Omental fat pad (tissue), 3 donors: ENCODE measurements at regions not wholly inside any gene's neighbourhood (a gene's known extent, or its start where the extent isn't known, plus 50 kb on each side); places are given as distances from the start of the nearest gene placed in this dataset.

Experiments
- ATAC-seq: fragments of 150-250 bp; one replicate; pipeline ENCODE4 v1.9.1; 2016; ENCODE audit warnings: mild to moderate bottlenecking, moderate library complexity; ENCODE audit not compliant: low FRiP score
- DNase-seq: peaks from one replicate; pipeline ENCODE4 v3.0.0-alpha.2; 2019; ENCODE audit warnings: low spot score
- CTCF ChIP-seq, 3 donors: fragments of 450-650 bp; IDR thresholded peaks; one replicate each; pipeline ENCODE4 v1.5.1; 2016 to 2017; ENCODE audit warnings: antibody characterized with exemption in 3 of 3, mild to moderate bottlenecking in 3 of 3, moderate library complexity in 2 of 3

- ATAC-seq (no peak), DNase-seq (no peak)
- no peak for TF ChIP-seq CTCF (IDR thresholded peaks at IDR 0.05)
Observed at GRCh38 chr15:62799037-62799436, 243.5 kb upstream of the TPM1 start.

DNA sequence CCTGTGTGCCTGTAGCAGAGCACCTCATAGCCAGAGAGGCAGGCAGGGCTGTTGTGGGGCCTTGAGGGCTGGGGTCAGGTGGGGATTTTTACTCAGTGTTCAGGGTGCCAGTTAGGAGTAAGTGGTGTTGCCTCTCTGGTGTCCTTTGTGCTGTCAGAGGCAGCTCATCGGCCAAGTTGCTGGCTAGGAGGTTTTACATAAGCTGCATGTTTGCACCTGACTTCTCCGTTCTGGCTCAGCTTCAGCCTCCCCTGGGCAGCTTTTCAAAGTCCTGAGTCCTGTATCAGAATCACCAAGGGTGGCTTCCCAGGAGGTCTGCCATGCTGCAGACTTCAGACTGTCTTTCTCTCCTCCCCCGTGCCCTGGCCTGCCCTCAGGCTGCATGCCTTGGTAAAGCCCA is 242.6 kb upstream of the TPM1 start:
- ATAC-seq (no peak), DNase-seq (no peak)

GRCh38 chr15:62802612-62803011 is 239.9 kb upstream of the TPM1 start:
- ATAC-seq (no peak), DNase-seq (no peak)
- no peak for TF ChIP-seq CTCF (IDR thresholded peaks at IDR 0.05)

More for the DNA sequence above, 242.6 kb upstream of the TPM1 start:
- no peak for TF ChIP-seq CTCF (IDR thresholded peaks at IDR 0.05)

DNA sequence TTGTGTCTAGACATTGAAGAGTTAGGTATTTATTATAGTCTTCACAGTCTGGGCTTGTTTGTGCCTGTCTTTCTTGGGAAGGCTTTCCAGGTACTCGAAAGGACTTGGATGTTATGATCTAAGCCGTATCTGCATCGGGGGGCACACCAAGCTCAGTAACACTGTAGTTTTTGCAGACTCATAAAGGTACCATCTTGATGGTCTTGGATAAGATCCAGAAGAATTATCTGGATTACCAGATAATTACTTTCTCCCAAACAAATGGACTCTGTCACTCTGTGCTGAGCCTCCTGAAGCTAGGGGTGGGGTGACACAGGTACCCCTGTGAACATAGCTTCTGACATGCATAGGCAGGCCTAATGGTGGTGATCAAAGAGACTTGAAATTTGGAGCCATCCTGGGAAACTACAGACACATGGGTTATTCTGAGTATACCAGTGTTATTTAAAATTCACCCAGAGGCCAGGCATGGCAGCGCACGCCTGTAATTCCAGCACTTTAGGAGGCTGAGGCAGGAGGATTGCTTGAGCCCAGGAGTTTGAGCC is 238.6 kb upstream of the TPM1 start:
- DNase-seq (no peak), ATAC-seq (no peak)
- TF ChIP-seq CTCF (IDR thresholded peaks at IDR 0.05): no peak

- ATAC-seq: no peak
- TF ChIP-seq CTCF (IDR thresholded peaks at IDR 0.05): no peak
- no peak for DNase-seq
Observed at GRCh38 chr15:62805502-62805901, 237.0 kb upstream of the TPM1 start.

GRCh38 chr15:62807539-62808130 is 234.9 kb upstream of the TPM1 start:
- no peak for DNase-seq
- no peak for ATAC-seq
- TF ChIP-seq CTCF (IDR thresholded peaks at IDR 0.05): no peak
